Coronary artery (tissue), 2 donors: ENCODE measurements at regions not wholly inside any gene's neighbourhood (a gene's known extent, or its start where the extent isn't known, plus 50 kb on each side); places are given as distances from the start of the nearest gene placed in this dataset.

Experiments
- DNase-seq: peaks from one replicate; pipeline ENCODE4 v3.0.0-alpha.2; 2017; ENCODE audit warnings: low spot score
- H3K27ac ChIP-seq, 2 donors: fragments of 200-600 bp; sonication (generic); one replicate each; pipeline ENCODE4 v1.5.1; 2016 to 2019
- H3K4me3 ChIP-seq: fragments of 200-600 bp; sonication (generic); 2 replicates; pipeline ENCODE4 v1.5.1; 2016; ENCODE audit warnings: mild to moderate bottlenecking, moderate library complexity
- CTCF ChIP-seq: fragments of 200-600 bp; sonication (generic); IDR thresholded peaks from one replicate; pipeline ENCODE4 v1.5.1; 2019; ENCODE audit warnings: antibody characterized with exemption

GRCh38 chr14:87175175-87175574 is 817.8 kb downstream of the GALC start:
- no peak overlapping the region for H3K27ac ChIP-seq
- DNase-seq, result no peak
- H3K4me3 ChIP-seq, result no peak overlapping the region
- TF ChIP-seq CTCF, result no peak

- TF ChIP-seq CTCF, result no peak
- Histone ChIP-seq H3K4me3 (no peak overlapping the region), H3K27ac (no peak overlapping the region)
- no peak for DNase-seq
Observed at GRCh38 chr14:87171141-87171540, 821.8 kb downstream of the GALC start.

- Histone ChIP-seq H3K4me3 (no peak overlapping the region), H3K27ac (no peak overlapping the region)
- TF ChIP-seq CTCF, result no peak
- no peak for DNase-seq
Observed at GRCh38 chr14:87170179-87170578, 822.8 kb downstream of the GALC start.

GRCh38 chr14:87169362-87169761 is 823.6 kb downstream of the GALC start:
- no peak overlapping the region for H3K27ac ChIP-seq
- TF ChIP-seq CTCF, result no peak
- no peak for DNase-seq
- H3K4me3 ChIP-seq, result no peak overlapping the region

- Histone ChIP-seq H3K4me3 (no peak overlapping the region), H3K27ac (no peak overlapping the region)
- TF ChIP-seq CTCF, result no peak
- DNase-seq, result no peak
Observed at GRCh38 chr14:87161502-87161901, 831.5 kb downstream of the GALC start.

GRCh38 chr14:87160989-87161388 is 832.0 kb downstream of the GALC start:
- H3K27ac ChIP-seq, result no peak overlapping the region
- no peak for TF ChIP-seq CTCF
- no peak for DNase-seq
- no peak overlapping the region for H3K4me3 ChIP-seq

GRCh38 chr14:87158283-87158682 is 834.7 kb downstream of the GALC start:
- Histone ChIP-seq H3K4me3 (no peak overlapping the region), H3K27ac (no peak overlapping the region)
- no peak for DNase-seq
- no peak for TF ChIP-seq CTCF
